ENCODE measurements at regions not wholly inside any gene's neighbourhood (a gene's known extent, or its start where the extent isn't known, plus 50 kb on each side); places are given as distances from the start of the nearest gene placed in this dataset.

- no peaks in the 10 kb centered on the region for H3K27me3 ChIP-seq (ENCODE audit: low read depth, low read length)
- peak overlapping the region; percentile 27; the same call in 1 of the 2 replicates for H2AFZ ChIP-seq (ENCODE audit: low read depth, low read length)
- peak overlapping the region; percentile 12 for H3K4me2 ChIP-seq (ENCODE audit: low read length)
- TF ChIP-seq EZH2phosphoT487 (IDR thresholded peaks at IDR 0.05; ENCODE audit: low read depth) (no peak), CTCF (IDR thresholded peaks at IDR 0.05; ENCODE audit: low read depth, low read length) (no peak)
- H4K20me1 ChIP-seq (ENCODE audit: insufficient read depth, low read length), result no peaks in the 10 kb centered on the region
- no peaks in the 10 kb centered on the region for H3K79me2 ChIP-seq (ENCODE audit: low read length)
- no peak overlapping the region for H3K9ac ChIP-seq (ENCODE audit: low read length)
- H3K4me1 ChIP-seq (ENCODE audit: low read length), result no peaks in the 10 kb centered on the region
- no peak overlapping the region for H3K4me3 ChIP-seq (ENCODE audit: low read length)
- H3K36me3 ChIP-seq (replicated peaks; ENCODE audit: low read depth, low read length), result no peaks in the 10 kb centered on the region
- no peak overlapping the region for H3K27ac ChIP-seq (ENCODE audit: low read length)
- H3K9me3 ChIP-seq (ENCODE audit: insufficient read depth, low read length), result no peaks in the 10 kb centered on the region
These were observed 420.7 kb upstream of the SLC8A1 start for GRCh38 chr2:40872580-40872979.

- Histone ChIP-seq H3K36me3 (replicated peaks; ENCODE audit: low read depth, low read length) (no peaks in the 10 kb centered on the region), H3K4me2 (ENCODE audit: low read length) (no peak overlapping the region), H4K20me1 (ENCODE audit: insufficient read depth, low read length) (no peaks in the 10 kb centered on the region), H3K79me2 (ENCODE audit: low read length) (no peaks in the 10 kb centered on the region), H3K9ac (ENCODE audit: low read length) (no peak overlapping the region), H3K27me3 (ENCODE audit: low read depth, low read length) (no peaks in the 10 kb centered on the region), H3K4me1 (ENCODE audit: low read length) (no peaks in the 10 kb centered on the region), H3K4me3 (ENCODE audit: low read length) (no peak overlapping the region), H3K27ac (ENCODE audit: low read length) (no peak overlapping the region), H3K9me3 (ENCODE audit: insufficient read depth, low read length) (no peaks in the 10 kb centered on the region), H2AFZ (ENCODE audit: low read depth, low read length) (no peak overlapping the region)
- no peak for TF ChIP-seq CTCF (IDR thresholded peaks at IDR 0.05; ENCODE audit: low read depth, low read length)
- no peak for TF ChIP-seq EZH2phosphoT487 (IDR thresholded peaks at IDR 0.05; ENCODE audit: low read depth)
These were observed 422.5 kb upstream of the SLC8A1 start for GRCh38 chr2:40874380-40874779.

GRCh38 chr2:40877734-40878288 is 425.9 kb upstream of the SLC8A1 start:
- Histone ChIP-seq H3K36me3 (replicated peaks; ENCODE audit: low read depth, low read length) (no peaks in the 10 kb centered on the region), H3K27me3 (ENCODE audit: low read depth, low read length) (no peaks in the 10 kb centered on the region), H3K4me1 (ENCODE audit: low read length) (no peaks in the 10 kb centered on the region), H3K9me3 (ENCODE audit: insufficient read depth, low read length) (no peaks in the 10 kb centered on the region), H3K27ac (ENCODE audit: low read length) (no peak overlapping the region), H3K4me3 (ENCODE audit: low read length) (no peak overlapping the region), H3K79me2 (ENCODE audit: low read length) (no peaks in the 10 kb centered on the region), H3K4me2 (ENCODE audit: low read length) (no peak overlapping the region), H4K20me1 (ENCODE audit: insufficient read depth, low read length) (no peaks in the 10 kb centered on the region), H2AFZ (ENCODE audit: low read depth, low read length) (no peak overlapping the region), H3K9ac (ENCODE audit: low read length) (no peak overlapping the region)
- no peak for TF ChIP-seq CTCF (IDR thresholded peaks at IDR 0.05; ENCODE audit: low read depth, low read length)

GRCh38 chr2:40879305-40879704 is 427.4 kb upstream of the SLC8A1 start:
- H3K27me3 ChIP-seq (ENCODE audit: low read depth, low read length), result no peaks in the 10 kb centered on the region
- no peak overlapping the region for H3K4me3 ChIP-seq (ENCODE audit: low read length)
- no peak overlapping the region for H3K4me2 ChIP-seq (ENCODE audit: low read length)
- H3K4me1 ChIP-seq (ENCODE audit: low read length), result no peaks in the 10 kb centered on the region
- no peak overlapping the region for H2AFZ ChIP-seq (ENCODE audit: low read depth, low read length)
- H3K79me2 ChIP-seq (ENCODE audit: low read length), result no peaks in the 10 kb centered on the region
- H3K9ac ChIP-seq (ENCODE audit: low read length), result no peak overlapping the region
- no peaks in the 10 kb centered on the region for H4K20me1 ChIP-seq (ENCODE audit: insufficient read depth, low read length)
- no peaks in the 10 kb centered on the region for H3K9me3 ChIP-seq (ENCODE audit: insufficient read depth, low read length)
- no peaks in the 10 kb centered on the region for H3K36me3 ChIP-seq (replicated peaks; ENCODE audit: low read depth, low read length)
- H3K27ac ChIP-seq (ENCODE audit: low read length), result no peak overlapping the region
- TF ChIP-seq CTCF (IDR thresholded peaks at IDR 0.05; ENCODE audit: low read depth, low read length), result no peak
- no peak for TF ChIP-seq EZH2phosphoT487 (IDR thresholded peaks at IDR 0.05; ENCODE audit: low read depth)
